IMR-90 (cell line): ENCODE measurements at regions not wholly inside any gene's neighbourhood (a gene's known extent, or its start where the extent isn't known, plus 50 kb on each side); places are given as distances from the start of the nearest gene placed in this dataset.

Experiments used
- ATAC-seq: fragments of 200-7000 bp; cut with Tn5 transposase; 2 replicates; pipeline ENCODE4 v1.9.1; 2020; ENCODE audit warnings: low read depth, mild to moderate bottlenecking, moderate library complexity
- BruUV-seq: library from RNA; stranded (reverse); fragments of 400-500 nt; replicated peaks from 2 replicates; lab custom pipeline; 2021; lab: Mats Ljungman, UMichigan
- CTCF ChIA-PET: fragments of 300-600 bp; formaldehyde crosslinking; extraction: SDS; loops from one replicate; lab custom pipeline; 2021; ENCODE audit warnings: antibody characterized with exemption; lab: Yijun Ruan, JAX
- POLR2A ChIA-PET: fragments of 300-600 bp; sonication (Branson Sonifier 250); formaldehyde crosslinking; loops from one replicate; lab custom pipeline; 2022; ENCODE audit warnings: antibody characterized with exemption; ENCODE audit not compliant: unreplicated experiment; lab: Charles Lee
- DNase-seq: peaks from one replicate; pipeline ENCODE4 v3.0.0; 2013
- H2AFZ ChIP-seq: replicated peaks from 2 replicates; pipeline ENCODE3; 2013; ENCODE audit warnings: low read length, mild to moderate bottlenecking; ENCODE audit not compliant: poor library complexity
- H2AK5ac ChIP-seq: 2 replicates; pipeline ENCODE4 v1.6.1; 2013; ENCODE audit warnings: low read depth, low read length, inconsistent platforms
- H2AK9ac ChIP-seq: replicated peaks from 2 replicates; pipeline ENCODE3; 2013; ENCODE audit warnings: mild to moderate bottlenecking, low read depth, low read length, moderate library complexity; ENCODE audit not compliant: poor library complexity
- H2BK120ac ChIP-seq: 2 replicates; pipeline ENCODE4 v1.6.1; 2013; ENCODE audit warnings: low read depth, low read length, inconsistent platforms
- H2BK15ac ChIP-seq: 3 replicates; pipeline ENCODE4 v1.6.1; 2013; ENCODE audit warnings: low read depth, low read length, inconsistent platforms
- H2BK20ac ChIP-seq: 2 replicates; pipeline ENCODE4 v1.6.1; 2013; ENCODE audit warnings: low read depth, mild to moderate bottlenecking, inconsistent platforms, low read length, moderate library complexity
- H2BK5ac ChIP-seq: 2 replicates; pipeline ENCODE4 v1.6.1; 2013; ENCODE audit warnings: mild to moderate bottlenecking, low read depth, low read length, inconsistent platforms; ENCODE audit not compliant: poor library complexity, severe bottlenecking
- H3K14ac ChIP-seq: replicated peaks from 2 replicates; pipeline ENCODE4 v1.6.1; 2013; ENCODE audit warnings: low read depth, low read length, inconsistent platforms
- H3K18ac ChIP-seq: 2 replicates; pipeline ENCODE4 v1.6.1; 2013; ENCODE audit warnings: low read depth, low read length, control low read depth
- H3K23ac ChIP-seq: 2 replicates; pipeline ENCODE4 v1.6.1; 2013; ENCODE audit warnings: low read depth, low read length, inconsistent platforms
- H3K27ac ChIP-seq: 2 replicates; pipeline ENCODE4 v1.5.1; 2013; ENCODE audit warnings: mild to moderate bottlenecking, control low read depth, low read length; ENCODE audit not compliant: insufficient read depth
- H3K27me3 ChIP-seq: 2 replicates; pipeline ENCODE4 v1.6.1; 2013; ENCODE audit warnings: low read length; ENCODE audit not compliant: control insufficient read depth, insufficient read depth
- H3K36me3 ChIP-seq: 2 replicates; pipeline ENCODE4 v1.6.1; 2013; ENCODE audit warnings: low read length, mixed read lengths; ENCODE audit not compliant: control insufficient read depth, insufficient read depth
- H3K4ac ChIP-seq: 2 replicates; pipeline ENCODE4 v1.6.1; 2013; ENCODE audit warnings: low read depth, low read length, inconsistent platforms
- H3K4me1 ChIP-seq: 2 replicates; pipeline ENCODE4 v1.6.1; 2013; ENCODE audit warnings: low read length, mixed read lengths; ENCODE audit not compliant: control insufficient read depth, insufficient read depth
- H3K4me2 ChIP-seq: 2 replicates; pipeline ENCODE4 v1.6.1; 2013; ENCODE audit warnings: low read depth, mild to moderate bottlenecking, control low read depth, low read length, moderate library complexity
- H3K4me3 ChIP-seq: 2 replicates; pipeline ENCODE4 v1.5.1; 2013; ENCODE audit warnings: low read depth, mild to moderate bottlenecking, control low read depth, low read length, moderate library complexity; ENCODE audit not compliant: insufficient read depth
- H3K56ac ChIP-seq: 2 replicates; pipeline ENCODE4 v1.6.1; 2013; ENCODE audit warnings: low read length, inconsistent platforms; ENCODE audit not compliant: insufficient read depth; ENCODE audit errors: extremely low read depth
- H3K79me1 ChIP-seq, 2 experiments: 2 replicates each; pipeline ENCODE4 v1.6.1; 2013; ENCODE audit warnings: low read length in 2 of 2, inconsistent platforms in 1 of 2, low read depth in 1 of 2
- H3K9ac ChIP-seq: 2 replicates; pipeline ENCODE4 v1.6.1; 2013; ENCODE audit warnings: low read depth, low read length, control low read depth
- H3K9me1 ChIP-seq: 2 replicates; pipeline ENCODE4 v1.6.1; 2013; ENCODE audit warnings: low read length, inconsistent platforms; ENCODE audit not compliant: insufficient read depth
- H3K9me3 ChIP-seq: 2 replicates; pipeline ENCODE4 v1.6.1; 2013; ENCODE audit warnings: low read length; ENCODE audit not compliant: control insufficient read depth, insufficient read depth
- H4K20me1 ChIP-seq: 2 replicates; pipeline ENCODE4 v1.6.1; 2013; ENCODE audit warnings: low read length, inconsistent platforms; ENCODE audit not compliant: insufficient read depth
- H4K5ac ChIP-seq: 2 replicates; pipeline ENCODE4 v1.6.1; 2013; ENCODE audit warnings: mild to moderate bottlenecking, low read depth, low read length, control low read depth
- H4K8ac ChIP-seq, 2 experiments: 2 replicates each; pipeline ENCODE4 v1.6.1; 2013; ENCODE audit warnings: low read depth in 2 of 2, low read length in 2 of 2, control low read depth in 1 of 2, inconsistent platforms in 1 of 2
- H4K91ac ChIP-seq: 2 replicates; pipeline ENCODE4 v1.6.1; 2013; ENCODE audit warnings: low read depth, low read length, inconsistent platforms; ENCODE audit not compliant: insufficient read depth
- BHLHE40 ChIP-seq: fragments of 150-350 bp; IDR thresholded peaks from 2 replicates; pipeline ENCODE4 v1.6.1; 2016; ENCODE audit warnings: mild to moderate bottlenecking, low read depth, low read length
- ELK1 ChIP-seq: fragments of 150-350 bp; IDR thresholded peaks from 2 replicates; pipeline ENCODE4 v1.6.1; 2016; ENCODE audit warnings: low read depth, mild to moderate bottlenecking, low read length, moderate library complexity, borderline replicate concordance
- MAZ ChIP-seq: IDR thresholded peaks from 2 replicates; pipeline ENCODE4 v1.6.1; 2012; ENCODE audit warnings: low read depth, mild to moderate bottlenecking, low read length, improper control_type of control experiment, moderate library complexity, borderline replicate concordance
- MXI1 ChIP-seq: IDR thresholded peaks from 2 replicates; pipeline ENCODE4 v1.6.1; 2012; ENCODE audit warnings: low read depth, mild to moderate bottlenecking, low read length, moderate library complexity, borderline replicate concordance
- RAD21 ChIP-seq: IDR thresholded peaks from 2 replicates; pipeline ENCODE4 v1.6.1; 2012; ENCODE audit warnings: low read length, improper control_type of control experiment
- USF2 ChIP-seq: fragments of 150-350 bp; IDR thresholded peaks from 2 replicates; pipeline ENCODE4 v1.6.1; 2017; ENCODE audit warnings: mild to moderate bottlenecking, antibody characterized with exemption, low read length, low read depth
- WGBS, 2 experiments: methylation state at CpG; one replicate each; pipeline versions ENCODE4 v1.1.5 to v1.1.7; 2013; ENCODE audit warnings: missing lambda C conversion rate in 2 of 2; ENCODE audit not compliant: insufficient read length in 1 of 2; ENCODE audit errors: extremely low coverage in 2 of 2; 5-methylcytosine and 5-hydroxymethylcytosine counted together
- dilution Hi-C: fragments of 300-500 bp; cut with HindIII; formaldehyde crosslinking; loops from one replicate; pipeline ENCODE4 v1.14.3; 2018; ENCODE audit warnings: low sequenced_read_pairs; ENCODE audit not compliant: unreplicated experiment
- in situ Hi-C: fragments of 300-500 bp; cut with MboI; formaldehyde crosslinking; loops from 3 replicates; pipeline ENCODE4 v1.14.3; 2019; ENCODE audit warnings: low sequenced_read_pairs, inconsistent platforms, mixed read lengths
- intact Hi-C: fragments of 100-400 bp; cut with micrococcal nuclease; formaldehyde crosslinking; loops from 2 replicates; pipeline ENCODE4 v1.10.0; 2022

- Histone ChIP-seq H2AK9ac (peak overlapping the region; percentile 84), H2BK120ac (peak overlapping the region; percentile 96), H4K20me1 (no peaks in the 10 kb centered on the region), H3K9ac (peak overlapping the region; percentile 36), H2AK5ac (peak overlapping the region; percentile 93), H4K5ac (peak overlapping the region; percentile 78), H4K91ac (peak overlapping the region; percentile 90), H4K8ac (peak overlapping the region; percentile 70 to 93), H3K14ac (peak overlapping the region; percentile 92), H3K27me3 (no peaks in the 10 kb centered on the region), H3K4me3 (no peak overlapping the region), H3K27ac (peak overlapping the region; percentile 84), H3K4me2 (peak overlapping the region; percentile 29), H3K4ac (peak overlapping the region; percentile 97), H2BK15ac (peak overlapping the region; percentile 64; the same call in 2 of the 3 replicates), H3K18ac (peak overlapping the region; percentile 93), H3K9me3 (peaks cover 5% of the 10 kb centered on the region; the same call in 1 of the 2 replicates), H2AFZ (peak overlapping the region; percentile 91), H3K4me1 (peaks cover 18% of the 10 kb centered on the region), H3K23ac (peak overlapping the region; percentile 92), H2BK5ac (peak overlapping the region; percentile 93), H2BK20ac (peak overlapping the region; percentile 93), H3K79me1 (no peaks in the 10 kb centered on the region), H3K36me3 (no peaks in the 10 kb centered on the region), H3K9me1 (peaks cover 5% of the 10 kb centered on the region; the same call in 1 of the 2 replicates), H3K56ac (peak overlapping the region; percentile 77)
- intact Hi-C loops (loop anchor here (1.0 kb wide), 1 partner anchor 105 kb away; the partner anchor contains the start of gene ATF7IP), dilution Hi-C loops (no loop called here), in situ Hi-C loops (loop anchor here (10.0 kb wide), 1 partner anchor 104 kb away; the partner anchor contains the start of gene ATF7IP)
- DNase-seq: peak; percentile 93
- TF ChIP-seq ELK1 (no peak), USF2 (peak; percentile 20; the same call in 1 of the 2 replicates), MAZ (0 out of 2 replicates have a peak, but pooled peaks have one; percentile 35), RAD21 (0 out of 2 replicates have a peak, but pooled peaks have one; percentile 2), BHLHE40 (peak; percentile 55; the same call in 1 of the 2 replicates), MXI1 (peak; percentile 63; the same call in 1 of the 2 replicates)
- ATAC-seq: peak; percentile 76
- WGBS, 2 experiments: 56% methylated on average over 5 of the region's 31 CpGs; no CpG with 5 or more reads in 1 of the 2 experiments
- no TSS peak for BruUV-seq
- ChIA-PET POLR2A (no interaction called here), CTCF (interaction anchor here (0.5 kb wide), 1 partner anchor 72 kb away, joined by 3 read pairs; no protein-coding TSS in a partner anchor)
These were observed 105.2 kb upstream of the ATF7IP start for GRCh38 chr12:14260011-14260993.
